H1 (cell line): ENCODE measurements at regions not wholly inside any gene's neighbourhood (a gene's known extent, or its start where the extent isn't known, plus 50 kb on each side); places are given as distances from the start of the nearest gene placed in this dataset.

Source experiments
- CTCF ChIA-PET: fragments of 300-600 bp; sonication (Branson Sonifier 250); formaldehyde crosslinking; loops from one replicate; lab custom pipeline; 2021; ENCODE audit not compliant: partially characterized antibody; lab: Charles Lee
- POLR2A ChIA-PET: fragments of 300-600 bp; sonication (Branson Sonifier 250); formaldehyde crosslinking; loops from one replicate; lab custom pipeline; 2021; ENCODE audit warnings: inconsistent platforms; ENCODE audit not compliant: partially characterized antibody; lab: Charles Lee
- DNase-seq, 2 experiments: peaks; one replicate each; pipeline versions ENCODE4 v3.0.0 to v3.0.0-alpha.2; 2010 to 2022; ENCODE audit warnings: low spot score in 2 of 2, low read depth in 1 of 2, mixed read lengths in 1 of 2
- FAIRE-seq: peaks from 2 replicates; lab custom pipeline; 2011; peaks lifted over from hg19 to GRCh38; lab: Jason Lieb, UNC
- H2AFZ ChIP-seq: 2 replicates; pipeline ENCODE4 v1.8.1; 2012; ENCODE audit warnings: low read length, inconsistent platforms
- H2AK5ac ChIP-seq: 2 replicates; pipeline ENCODE4 v1.6.1; 2013; ENCODE audit warnings: low read depth, low read length
- H2BK120ac ChIP-seq: replicated peaks from 2 replicates; pipeline ENCODE3; 2013; ENCODE audit warnings: low read depth, low read length, inconsistent platforms
- H2BK12ac ChIP-seq: 2 replicates; pipeline ENCODE4 v1.6.1; 2013; ENCODE audit warnings: low read depth, low read length
- H2BK15ac ChIP-seq: 2 replicates; pipeline ENCODE4 v1.6.1; 2013; ENCODE audit warnings: low read length
- H2BK20ac ChIP-seq: 2 replicates; pipeline ENCODE4 v1.6.1; 2013; ENCODE audit warnings: low read length
- H2BK5ac ChIP-seq: 2 replicates; pipeline ENCODE4 v1.6.1; 2013; ENCODE audit warnings: low read depth, low read length
- H3K14ac ChIP-seq: 2 replicates; pipeline ENCODE4 v1.6.1; 2013; ENCODE audit warnings: inconsistent platforms; ENCODE audit not compliant: insufficient read length
- H3K18ac ChIP-seq: 2 replicates; pipeline ENCODE4 v1.6.1; 2013; ENCODE audit warnings: low read length; ENCODE audit errors: extremely low read depth
- H3K23ac ChIP-seq: 2 replicates; pipeline ENCODE4 v1.6.1; 2013; ENCODE audit warnings: inconsistent platforms; ENCODE audit not compliant: insufficient read length
- H3K23me2 ChIP-seq: 2 replicates; pipeline ENCODE4 v1.6.1; 2013; ENCODE audit warnings: low read depth, low read length
- H3K27ac ChIP-seq: 2 replicates; pipeline ENCODE4 v1.6.1; 2011; ENCODE audit warnings: low read depth, low read length, inconsistent platforms
- H3K27me3 ChIP-seq, 4 experiments: replicated peaks in 1 of 4; 1 replicate in 1 of 4; 2 replicates in 3 of 4; pipeline versions ENCODE4 v1.6.1 to v1.8.1; 2011 to 2013; ENCODE audit warnings: low read length in 3 of 4, mild to moderate bottlenecking in 3 of 4, inconsistent platforms in 2 of 4, mixed read lengths in 2 of 4, moderate library complexity in 1 of 4; ENCODE audit not compliant: control insufficient read depth in 3 of 4, insufficient read depth in 3 of 4; ENCODE audit errors: extremely low read depth in 1 of 4
- H3K36me3 ChIP-seq, 4 experiments: 2 replicates each; pipeline versions ENCODE4 v1.6.1 to v1.8.1; 2011 to 2013; ENCODE audit warnings: mild to moderate bottlenecking in 4 of 4, low read length in 3 of 4, moderate library complexity in 2 of 4, control low read depth in 1 of 4, inconsistent platforms in 1 of 4; ENCODE audit not compliant: insufficient read depth in 4 of 4, control insufficient read depth in 2 of 4
- H3K4ac ChIP-seq: replicated peaks from 2 replicates; pipeline ENCODE3; 2013; ENCODE audit warnings: low read length, low read depth, mixed read lengths, inconsistent platforms; ENCODE audit not compliant: insufficient read length
- H3K4me1 ChIP-seq, 4 experiments: replicated peaks in 1 of 4; 1 replicate in 1 of 4; 2 replicates in 3 of 4; pipeline versions ENCODE4 v1.6.1 to v1.8.1; 2011 to 2013; ENCODE audit warnings: low read length in 3 of 4, inconsistent platforms in 2 of 4, mixed read lengths in 1 of 4; ENCODE audit not compliant: insufficient read depth in 4 of 4, control insufficient read depth in 3 of 4
- H3K4me2 ChIP-seq, 2 experiments: 2 replicates each; pipeline versions ENCODE4 v1.6.1 to v1.8.1; 2011 to 2013; ENCODE audit warnings: low read depth in 2 of 2, low read length in 2 of 2, control low read depth in 1 of 2, inconsistent platforms in 1 of 2, mild to moderate bottlenecking in 1 of 2; ENCODE audit not compliant: insufficient read depth in 1 of 2
- H3K4me3 ChIP-seq, 4 experiments: fragments of 200-600, 300-600 bp in 1 of 4; sonication (generic), shearing (Covaris generic), sonication (Bioruptor Twin) in 1 of 4; 2 replicates each; pipeline versions ENCODE4 v1.5.1 to v1.8.1; 2011 to 2016; ENCODE audit warnings: low read length in 4 of 4, low read depth in 3 of 4, control low read depth in 2 of 4, inconsistent platforms in 2 of 4, mild to moderate bottlenecking in 2 of 4, mixed read lengths in 1 of 4, moderate library complexity in 1 of 4; ENCODE audit not compliant: insufficient read depth in 2 of 4; ENCODE audit errors: extremely low read depth in 1 of 4
- H3K56ac ChIP-seq: replicated peaks from 2 replicates; pipeline ENCODE3; 2013; ENCODE audit warnings: low read depth, mild to moderate bottlenecking, mixed read lengths, low read length, inconsistent platforms; ENCODE audit not compliant: insufficient read length
- H3K79me1 ChIP-seq: 2 replicates; pipeline ENCODE4 v1.6.1; 2013; ENCODE audit warnings: low read depth, low read length, control low read depth
- H3K79me2 ChIP-seq, 2 experiments: 2 replicates each; pipeline versions ENCODE4 v1.6.1 to v1.8.1; 2012 to 2013; ENCODE audit warnings: low read length in 2 of 2, mild to moderate bottlenecking in 2 of 2, inconsistent platforms in 1 of 2; ENCODE audit not compliant: insufficient read depth in 2 of 2, control insufficient read depth in 1 of 2
- H3K9ac ChIP-seq, 4 experiments: replicated peaks in 1 of 4; 1 replicate in 1 of 4; 2 replicates in 3 of 4; pipeline versions ENCODE4 v1.6.1 to v1.8.1; 2011 to 2013; ENCODE audit warnings: low read depth in 3 of 4, low read length in 3 of 4, control low read depth in 2 of 4, mild to moderate bottlenecking in 2 of 4, moderate library complexity in 2 of 4, inconsistent platforms in 1 of 4; ENCODE audit errors: extremely low read depth in 1 of 4
- H3K9me3 ChIP-seq, 2 experiments: 2 replicates each; pipeline versions ENCODE4 v1.6.1 to v1.8.1; 2012 to 2013; ENCODE audit warnings: mild to moderate bottlenecking in 2 of 2, moderate library complexity in 2 of 2, control low read depth in 1 of 2, inconsistent platforms in 1 of 2, low read depth in 1 of 2, low read length in 1 of 2, mixed read lengths in 1 of 2; ENCODE audit not compliant: insufficient read depth in 2 of 2
- H4K20me1 ChIP-seq, 2 experiments: replicated peaks in 1 of 2; 2 replicates each; pipeline versions ENCODE3 to v1.8.1; 2011 to 2013; ENCODE audit warnings: inconsistent platforms in 2 of 2, low read length in 2 of 2, mild to moderate bottlenecking in 1 of 2; ENCODE audit not compliant: insufficient read depth in 2 of 2, control insufficient read depth in 1 of 2
- H4K5ac ChIP-seq: 2 replicates; pipeline ENCODE4 v1.6.1; 2013; ENCODE audit warnings: low read length, low read depth, mixed read lengths, inconsistent platforms; ENCODE audit not compliant: insufficient read length
- H4K8ac ChIP-seq: 2 replicates; pipeline ENCODE4 v1.8.0; 2013; ENCODE audit warnings: mild to moderate bottlenecking, moderate library complexity, low read length, inconsistent platforms; ENCODE audit not compliant: insufficient read depth; ENCODE audit errors: extremely low read depth
- H4K91ac ChIP-seq: replicated peaks from 2 replicates; pipeline ENCODE3; 2013; ENCODE audit warnings: low read length, mixed read lengths, inconsistent platforms; ENCODE audit not compliant: insufficient read length
- CTBP2 ChIP-seq: IDR thresholded peaks from 2 replicates; pipeline ENCODE4 v1.7.0; 2011; ENCODE audit warnings: borderline replicate concordance, mild to moderate bottlenecking, moderate library complexity, mixed read lengths, low read length; ENCODE audit not compliant: insufficient read depth, insufficient read length
- WGBS, 2 experiments: shearing (Covaris generic) in 1 of 2; methylation state at CpG; one replicate each; pipeline versions ENCODE4 v1.1.6 to v1.1.7; 2013 to 2015; ENCODE audit warnings: low lambda C conversion rate in 2 of 2, mixed read lengths in 2 of 2, inconsistent platforms in 1 of 2, low coverage in 1 of 2, missing lambda C conversion rate in 1 of 2; ENCODE audit not compliant: insufficient replicate concordance in 2 of 2, insufficient coverage in 1 of 2, insufficient read length in 1 of 2; ENCODE audit errors: extremely low coverage in 1 of 2, missing lambda C conversion rate in 1 of 2; 5-methylcytosine and 5-hydroxymethylcytosine counted together
- TF ChIP-seq, protein P1 (sequence below), 3 experiments: IDR thresholded peaks; 1 replicate in 2 of 3; 2 replicates in 1 of 3; pipeline versions ENCODE4 v1.5.1 to v1.6.1; 2011; ENCODE audit warnings: low read length in 3 of 3, mild to moderate bottlenecking in 3 of 3, inconsistent platforms in 2 of 3, low read depth in 1 of 3, moderate library complexity in 1 of 3; ENCODE audit not compliant: insufficient read depth in 1 of 3; ENCODE audit errors: control extremely low read depth in 1 of 3

DNA sequence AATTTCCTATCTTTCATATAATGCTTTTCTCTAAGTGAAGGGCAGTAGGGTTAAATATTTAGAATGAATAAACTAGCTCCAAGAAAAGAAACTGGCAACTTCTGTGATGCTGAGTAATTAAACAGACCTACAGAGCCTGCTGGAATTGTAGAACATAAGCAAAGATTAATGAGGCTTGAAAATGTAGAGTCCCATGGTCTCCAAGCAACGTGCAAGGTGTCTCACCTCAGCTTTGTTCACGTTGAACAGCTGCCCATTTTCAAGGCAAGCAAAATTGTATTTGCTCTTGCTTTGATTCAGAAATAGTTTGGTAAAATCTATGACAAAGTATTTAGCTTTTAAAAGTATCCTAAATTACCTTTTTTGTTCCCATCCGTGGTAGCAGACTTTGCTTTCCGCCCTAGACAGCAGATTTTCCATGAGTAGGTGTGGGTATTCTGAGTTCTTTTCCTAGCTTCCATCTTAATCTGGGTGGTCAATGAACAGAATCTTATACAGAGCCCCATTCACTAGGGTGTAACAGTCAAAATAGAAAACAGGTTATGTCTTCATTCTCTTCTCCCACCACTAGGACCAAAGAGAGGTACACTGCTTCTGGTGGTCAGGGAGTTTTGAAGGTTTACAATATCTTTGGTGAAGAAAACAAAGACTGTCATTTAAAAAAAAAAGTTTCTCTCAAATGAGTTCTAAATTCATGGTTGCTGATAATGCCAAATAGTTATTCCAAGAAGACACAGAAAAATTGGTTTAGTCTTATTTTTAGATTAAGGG is 52.1 kb upstream of the TYRP1 start:
- no peaks in the 10 kb centered on the region; the same call in 1 of the 2 replicates for H3K23me2 ChIP-seq
- no peak overlapping the region for H3K4me3 ChIP-seq
- H3K14ac ChIP-seq = no peak overlapping the region
- H2BK120ac ChIP-seq = no peak overlapping the region
- no peak overlapping the region for H2AK5ac ChIP-seq
- no peak overlapping the region for H3K4me2 ChIP-seq
- DNase-seq (no peak), FAIRE-seq (no peak)
- TF ChIP-seq, protein P1, sequence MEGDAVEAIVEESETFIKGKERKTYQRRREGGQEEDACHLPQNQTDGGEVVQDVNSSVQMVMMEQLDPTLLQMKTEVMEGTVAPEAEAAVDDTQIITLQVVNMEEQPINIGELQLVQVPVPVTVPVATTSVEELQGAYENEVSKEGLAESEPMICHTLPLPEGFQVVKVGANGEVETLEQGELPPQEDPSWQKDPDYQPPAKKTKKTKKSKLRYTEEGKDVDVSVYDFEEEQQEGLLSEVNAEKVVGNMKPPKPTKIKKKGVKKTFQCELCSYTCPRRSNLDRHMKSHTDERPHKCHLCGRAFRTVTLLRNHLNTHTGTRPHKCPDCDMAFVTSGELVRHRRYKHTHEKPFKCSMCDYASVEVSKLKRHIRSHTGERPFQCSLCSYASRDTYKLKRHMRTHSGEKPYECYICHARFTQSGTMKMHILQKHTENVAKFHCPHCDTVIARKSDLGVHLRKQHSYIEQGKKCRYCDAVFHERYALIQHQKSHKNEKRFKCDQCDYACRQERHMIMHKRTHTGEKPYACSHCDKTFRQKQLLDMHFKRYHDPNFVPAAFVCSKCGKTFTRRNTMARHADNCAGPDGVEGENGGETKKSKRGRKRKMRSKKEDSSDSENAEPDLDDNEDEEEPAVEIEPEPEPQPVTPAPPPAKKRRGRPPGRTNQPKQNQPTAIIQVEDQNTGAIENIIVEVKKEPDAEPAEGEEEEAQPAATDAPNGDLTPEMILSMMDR (IDR thresholded peaks at IDR 0.05; ENCODE audit: control extremely low read depth in 1 of 3, insufficient read depth in 1 of 3, low read depth in 1 of 3, low read length in 3 of 3) = peak in 1 of 3 experiments; percentile 16; a peak in 1 of 4 replicates
- no peak for TF ChIP-seq CTBP2
- no peak overlapping the region for H2BK12ac ChIP-seq
- no peaks in the 10 kb centered on the region for H4K20me1 ChIP-seq
- H2AFZ ChIP-seq = no peak overlapping the region
- H3K79me2 ChIP-seq = no peaks in the 10 kb centered on the region
- no peaks in the 10 kb centered on the region for H3K4me1 ChIP-seq
- no peak overlapping the region for H3K18ac ChIP-seq
- H2BK20ac ChIP-seq = no peak overlapping the region
- 90% methylated on average over 4 of the region's 4 CpGs; no CpG with 5 or more reads in 1 of the 2 experiments for WGBS, 2 experiments
- no peaks in the 10 kb centered on the region for H3K79me1 ChIP-seq
- no peak overlapping the region for H4K5ac ChIP-seq
- no peaks in the 10 kb centered on the region for H3K27me3 ChIP-seq
- no peak overlapping the region for H3K23ac ChIP-seq
- H2BK15ac ChIP-seq = no peak overlapping the region
- no peaks in the 10 kb centered on the region for H3K9me3 ChIP-seq
- no peak overlapping the region for H4K8ac ChIP-seq
- no peaks in the 10 kb centered on the region for H3K36me3 ChIP-seq
- no peak overlapping the region for H3K27ac ChIP-seq
- H4K91ac ChIP-seq = no peak overlapping the region
- no peak overlapping the region for H2BK5ac ChIP-seq
- no peak overlapping the region for H3K4ac ChIP-seq
- ChIA-PET CTCF (interaction anchor here (0.5 to 2.9 kb wide), 18 partner anchors 8 to 386 kb away, joined by 3 to 19 read pairs (median 3); no protein-coding TSS in a partner anchor), POLR2A (no interaction called here)
- no peak overlapping the region for H3K9ac ChIP-seq
- H3K56ac ChIP-seq = no peak overlapping the region
